Retinal pigment epithelial cell (primary cell): ENCODE measurements at regions not wholly inside any gene's neighbourhood (a gene's known extent, or its start where the extent isn't known, plus 50 kb on each side); places are given as distances from the start of the nearest gene placed in this dataset.

Source experiments
- DNase-seq: peaks from one replicate; pipeline ENCODE4 v3.0.0-alpha.2; 2010; ENCODE audit warnings: low read depth
- H3K4me3 ChIP-seq: 2 replicates; pipeline ENCODE4 v1.5.1; 2011; ENCODE audit warnings: mild to moderate bottlenecking, low read length, control low read depth, moderate library complexity
- TF ChIP-seq, protein P1 (sequence below): conservative IDR thresholded peaks from 2 replicates; pipeline ENCODE4 v1.5.1; 2011; ENCODE audit warnings: low read depth, low read length, control low read depth, inconsistent platforms

DNA sequence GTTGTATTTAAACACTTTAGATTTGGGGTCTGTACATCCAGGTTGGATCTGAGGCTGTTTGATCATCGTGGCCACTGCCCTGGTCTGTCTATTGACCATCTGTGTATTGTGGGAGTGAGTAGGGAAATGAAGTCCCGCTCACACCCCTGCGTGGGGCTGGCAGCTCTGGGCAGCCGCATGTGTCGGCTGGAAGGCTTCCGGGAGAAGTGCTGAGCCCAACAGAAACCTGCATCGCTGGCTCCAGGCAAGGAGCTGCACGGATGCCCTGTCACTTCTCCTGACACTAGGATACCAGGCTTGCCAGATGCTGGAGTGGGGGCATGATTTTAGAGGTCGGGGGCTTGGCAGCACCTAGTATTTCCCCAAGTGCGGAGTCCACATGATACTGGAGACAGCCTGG is 93.6 kb downstream of the PHETA1 start:
- no peak for DNase-seq
- TF ChIP-seq, protein P1, sequence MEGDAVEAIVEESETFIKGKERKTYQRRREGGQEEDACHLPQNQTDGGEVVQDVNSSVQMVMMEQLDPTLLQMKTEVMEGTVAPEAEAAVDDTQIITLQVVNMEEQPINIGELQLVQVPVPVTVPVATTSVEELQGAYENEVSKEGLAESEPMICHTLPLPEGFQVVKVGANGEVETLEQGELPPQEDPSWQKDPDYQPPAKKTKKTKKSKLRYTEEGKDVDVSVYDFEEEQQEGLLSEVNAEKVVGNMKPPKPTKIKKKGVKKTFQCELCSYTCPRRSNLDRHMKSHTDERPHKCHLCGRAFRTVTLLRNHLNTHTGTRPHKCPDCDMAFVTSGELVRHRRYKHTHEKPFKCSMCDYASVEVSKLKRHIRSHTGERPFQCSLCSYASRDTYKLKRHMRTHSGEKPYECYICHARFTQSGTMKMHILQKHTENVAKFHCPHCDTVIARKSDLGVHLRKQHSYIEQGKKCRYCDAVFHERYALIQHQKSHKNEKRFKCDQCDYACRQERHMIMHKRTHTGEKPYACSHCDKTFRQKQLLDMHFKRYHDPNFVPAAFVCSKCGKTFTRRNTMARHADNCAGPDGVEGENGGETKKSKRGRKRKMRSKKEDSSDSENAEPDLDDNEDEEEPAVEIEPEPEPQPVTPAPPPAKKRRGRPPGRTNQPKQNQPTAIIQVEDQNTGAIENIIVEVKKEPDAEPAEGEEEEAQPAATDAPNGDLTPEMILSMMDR = no peak
- no peak overlapping the region for H3K4me3 ChIP-seq

DNA sequence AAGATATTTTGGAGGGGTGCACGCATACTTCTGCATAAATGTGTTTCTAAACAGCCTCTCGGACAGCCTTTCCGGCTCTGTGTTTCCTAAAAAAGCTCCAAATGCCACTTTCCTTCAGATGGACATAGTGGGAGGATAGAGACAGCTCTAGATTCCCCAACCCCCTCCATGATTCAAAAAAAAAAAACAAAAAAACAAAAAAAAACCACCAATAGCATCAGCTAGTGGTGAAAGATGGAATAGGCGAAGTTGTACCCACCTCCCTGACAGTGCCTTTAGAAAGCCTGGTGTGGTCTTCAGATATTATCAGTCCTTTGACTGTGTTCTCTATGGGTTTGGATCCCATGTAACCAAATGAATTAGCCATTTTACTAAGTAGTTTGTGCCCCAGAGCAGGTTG is 94.1 kb downstream of the PHETA1 start:
- no peak overlapping the region for H3K4me3 ChIP-seq
- TF ChIP-seq, protein P1 = peak; percentile 45
- DNase-seq = no peak

DNA sequence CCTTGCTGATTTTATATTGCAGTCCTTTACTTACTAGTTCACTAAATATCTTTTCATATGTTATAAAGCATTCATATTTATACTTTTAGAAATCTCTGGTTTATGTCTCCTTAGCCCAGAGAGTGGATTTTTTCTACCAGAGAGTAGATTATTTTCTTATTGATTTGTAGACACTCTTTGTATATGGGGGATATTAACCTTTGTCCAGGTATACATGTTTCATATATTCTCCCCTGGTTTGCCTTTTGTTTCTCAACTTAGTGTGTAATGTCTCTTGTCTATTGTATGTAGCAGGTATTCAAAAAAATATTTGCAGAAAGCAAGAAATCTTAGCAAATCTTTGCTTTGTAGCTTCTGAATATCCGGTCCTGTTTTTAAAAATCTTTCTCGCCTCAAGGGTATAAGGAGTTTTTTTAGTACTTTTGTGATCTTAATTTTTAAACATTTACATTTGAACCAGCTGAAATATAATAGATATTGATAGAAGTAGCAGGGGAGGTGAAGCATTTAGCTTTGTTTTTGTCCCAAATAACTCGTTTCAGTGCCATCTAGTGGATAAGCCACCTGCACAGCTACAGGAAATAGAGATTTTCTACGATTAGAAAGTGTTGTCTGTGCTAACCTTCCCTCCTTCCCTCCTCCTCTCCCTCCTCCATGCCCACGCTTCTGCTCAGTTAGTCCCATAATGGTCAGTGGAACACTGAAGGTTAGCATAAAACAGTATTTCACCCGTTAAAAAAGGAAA is 97.0 kb downstream of the PHETA1 start:
- TF ChIP-seq, protein P1 = peak; percentile 35
- no peak for DNase-seq
- no peak overlapping the region for H3K4me3 ChIP-seq

DNA sequence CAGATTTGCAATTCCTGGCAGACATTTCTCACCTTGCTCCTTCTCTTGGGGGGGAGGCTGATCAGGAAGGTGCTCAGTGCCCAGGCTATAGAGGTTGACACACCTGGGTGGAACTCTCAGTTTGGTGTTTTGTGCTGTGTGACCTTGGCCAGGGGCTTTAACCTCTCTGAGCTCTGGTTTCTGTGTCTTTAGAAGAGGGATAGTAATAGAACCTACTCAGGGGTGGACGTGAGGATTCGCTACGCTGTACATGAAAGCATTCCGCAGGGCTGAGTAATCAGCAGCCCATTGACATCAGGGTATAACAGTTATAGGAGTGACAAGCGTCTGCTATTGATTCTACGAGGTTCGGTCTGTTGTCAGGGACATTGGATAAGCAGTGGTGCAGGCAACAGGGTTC is 98.1 kb downstream of the PHETA1 start:
- H3K4me3 ChIP-seq = no peak overlapping the region
- TF ChIP-seq, protein P1 = no peak
- DNase-seq = no peak

GRCh38 chr12:111270239-111270638 is 98.7 kb downstream of the PHETA1 start:
- TF ChIP-seq, protein P1 = no peak
- H3K4me3 ChIP-seq = no peak overlapping the region
- no peak for DNase-seq

GRCh38 chr12:111269718-111270117 is 99.2 kb downstream of the PHETA1 start:
- TF ChIP-seq, protein P1 = no peak
- no peak overlapping the region for H3K4me3 ChIP-seq
- no peak for DNase-seq
